SJSA1 (cell line): ENCODE measurements at regions not wholly inside any gene's neighbourhood (a gene's known extent, or its start where the extent isn't known, plus 50 kb on each side); places are given as distances from the start of the nearest gene placed in this dataset.

Source experiments
- DNase-seq, 2 experiments: peaks; one replicate each; pipeline ENCODE4 v3.0.0-alpha.2; 2015 to 2020; ENCODE audit warnings: low spot score in 2 of 2, low read depth in 1 of 2
- H3K27ac ChIP-seq: fragments of 250-450 bp; sonication (Bioruptor Pico); 2 replicates; pipeline ENCODE4 v1.5.1; 2020; ENCODE audit warnings: mild to moderate bottlenecking, moderate library complexity
- H3K27me3 ChIP-seq: fragments of 250-450 bp; sonication (Bioruptor Pico); replicated peaks from 2 replicates; pipeline ENCODE4 v1.5.1; 2020; ENCODE audit warnings: mild to moderate bottlenecking, moderate library complexity
- H3K36me3 ChIP-seq: fragments of 250-450 bp; sonication (Bioruptor Pico); 2 replicates; pipeline ENCODE4 v1.5.1; 2020; ENCODE audit warnings: mild to moderate bottlenecking
- H3K4me1 ChIP-seq: fragments of 250-450 bp; sonication (Bioruptor Pico); replicated peaks from 2 replicates; pipeline ENCODE4 v1.6.1; 2021; ENCODE audit warnings: mild to moderate bottlenecking
- H3K4me3 ChIP-seq: fragments of 250-450 bp; sonication (Bioruptor Pico); 2 replicates; pipeline ENCODE4 v1.5.1; 2020; ENCODE audit warnings: mild to moderate bottlenecking
- H3K9me3 ChIP-seq: fragments of 250-450 bp; sonication (Bioruptor Pico); replicated peaks from 2 replicates; pipeline ENCODE4 v1.5.1; 2020; ENCODE audit warnings: mild to moderate bottlenecking

- no peak for DNase-seq
- Histone ChIP-seq H3K9me3 (no peaks in the 10 kb centered on the region), H3K27ac (no peak overlapping the region), H3K4me1 (peaks cover 10% of the 10 kb centered on the region), H3K4me3 (no peak overlapping the region), H3K36me3 (no peaks in the 10 kb centered on the region), H3K27me3 (no peaks in the 10 kb centered on the region)
Observed at GRCh38 chr1:232388363-232388762, 241.6 kb downstream of the SIPA1L2 start.

GRCh38 chr1:232386721-232387510, 243.0 kb downstream of the SIPA1L2 start:
- Histone ChIP-seq H3K4me1 (peaks cover 6% of the 10 kb centered on the region), H3K36me3 (no peaks in the 10 kb centered on the region), H3K4me3 (no peak overlapping the region), H3K27ac (no peak overlapping the region), H3K27me3 (no peaks in the 10 kb centered on the region), H3K9me3 (no peaks in the 10 kb centered on the region)
- DNase-seq = no peak

GRCh38 chr1:232386294-232386693, 243.6 kb downstream of the SIPA1L2 start:
- H3K36me3 ChIP-seq = no peaks in the 10 kb centered on the region
- DNase-seq = no peak
- no peaks in the 10 kb centered on the region for H3K9me3 ChIP-seq
- peaks cover 6% of the 10 kb centered on the region for H3K4me1 ChIP-seq
- H3K4me3 ChIP-seq = no peak overlapping the region
- no peak overlapping the region for H3K27ac ChIP-seq
- no peaks in the 10 kb centered on the region for H3K27me3 ChIP-seq

GRCh38 chr1:232385221-232385620, 244.7 kb downstream of the SIPA1L2 start:
- Histone ChIP-seq H3K27ac (no peak overlapping the region), H3K9me3 (no peaks in the 10 kb centered on the region), H3K4me1 (peaks cover 6% of the 10 kb centered on the region), H3K36me3 (no peaks in the 10 kb centered on the region), H3K4me3 (no peak overlapping the region), H3K27me3 (no peaks in the 10 kb centered on the region)
- DNase-seq = peak; percentile 23 to 59

- Histone ChIP-seq H3K4me1 (peaks cover 6% of the 10 kb centered on the region), H3K4me3 (no peak overlapping the region), H3K36me3 (no peaks in the 10 kb centered on the region), H3K27me3 (no peaks in the 10 kb centered on the region), H3K9me3 (no peaks in the 10 kb centered on the region), H3K27ac (no peak overlapping the region)
- DNase-seq = no peak
Observed at GRCh38 chr1:232384171-232384883, 245.6 kb downstream of the SIPA1L2 start.

- Histone ChIP-seq H3K27ac (no peak overlapping the region), H3K27me3 (no peaks in the 10 kb centered on the region), H3K36me3 (no peaks in the 10 kb centered on the region), H3K9me3 (no peaks in the 10 kb centered on the region), H3K4me1 (peaks cover 6% of the 10 kb centered on the region), H3K4me3 (no peak overlapping the region)
- no peak for DNase-seq
Observed at GRCh38 chr1:232383455-232384123, 246.3 kb downstream of the SIPA1L2 start.

GRCh38 chr1:232382671-232383070, 247.3 kb downstream of the SIPA1L2 start:
- no peaks in the 10 kb centered on the region for H3K36me3 ChIP-seq
- H3K4me3 ChIP-seq = no peak overlapping the region
- no peak for DNase-seq
- H3K4me1 ChIP-seq = peaks cover 6% of the 10 kb centered on the region
- no peak overlapping the region for H3K27ac ChIP-seq
- no peaks in the 10 kb centered on the region for H3K27me3 ChIP-seq
- H3K9me3 ChIP-seq = no peaks in the 10 kb centered on the region

- no peak overlapping the region for H3K4me3 ChIP-seq
- no peak for DNase-seq
- no peaks in the 10 kb centered on the region for H3K27me3 ChIP-seq
- H3K4me1 ChIP-seq = peaks cover 11% of the 10 kb centered on the region
- H3K9me3 ChIP-seq = no peaks in the 10 kb centered on the region
- no peaks in the 10 kb centered on the region for H3K36me3 ChIP-seq
- no peak overlapping the region for H3K27ac ChIP-seq
Observed at GRCh38 chr1:232381394-232382100, 248.4 kb downstream of the SIPA1L2 start.

GRCh38 chr1:232380596-232380995, 249.3 kb downstream of the SIPA1L2 start:
- no peak for DNase-seq
- H3K27me3 ChIP-seq = no peaks in the 10 kb centered on the region
- H3K27ac ChIP-seq = no peak overlapping the region
- H3K36me3 ChIP-seq = no peaks in the 10 kb centered on the region
- no peaks in the 10 kb centered on the region for H3K9me3 ChIP-seq
- H3K4me1 ChIP-seq = peaks cover 11% of the 10 kb centered on the region
- H3K4me3 ChIP-seq = no peak overlapping the region

GRCh38 chr1:232380131-232380530, 249.8 kb downstream of the SIPA1L2 start:
- H3K36me3 ChIP-seq = no peaks in the 10 kb centered on the region
- no peaks in the 10 kb centered on the region for H3K9me3 ChIP-seq
- H3K4me1 ChIP-seq = peaks cover 7% of the 10 kb centered on the region
- no peaks in the 10 kb centered on the region for H3K27me3 ChIP-seq
- H3K4me3 ChIP-seq = no peak overlapping the region
- H3K27ac ChIP-seq = no peak overlapping the region
- DNase-seq = no peak

GRCh38 chr1:232379063-232379434, 250.9 kb downstream of the SIPA1L2 start:
- peaks cover 4% of the 10 kb centered on the region for H3K4me1 ChIP-seq
- DNase-seq = no peak
- H3K36me3 ChIP-seq = no peaks in the 10 kb centered on the region
- H3K9me3 ChIP-seq = no peaks in the 10 kb centered on the region
- H3K27me3 ChIP-seq = no peaks in the 10 kb centered on the region
- no peak overlapping the region for H3K4me3 ChIP-seq
- no peak overlapping the region for H3K27ac ChIP-seq

- Histone ChIP-seq H3K36me3 (no peaks in the 10 kb centered on the region), H3K27ac (no peak overlapping the region), H3K4me3 (no peak overlapping the region), H3K9me3 (no peaks in the 10 kb centered on the region), H3K27me3 (no peaks in the 10 kb centered on the region), H3K4me1 (peaks cover 4% of the 10 kb centered on the region)
- DNase-seq = no peak
Observed at GRCh38 chr1:232378266-232379062, 251.5 kb downstream of the SIPA1L2 start.

GRCh38 chr1:232377494-232377770, 252.5 kb downstream of the SIPA1L2 start:
- no peak for DNase-seq
- Histone ChIP-seq H3K9me3 (no peaks in the 10 kb centered on the region), H3K27ac (no peak overlapping the region), H3K4me3 (no peak overlapping the region), H3K4me1 (peaks cover 4% of the 10 kb centered on the region), H3K27me3 (no peaks in the 10 kb centered on the region), H3K36me3 (no peaks in the 10 kb centered on the region)
